ENCODE measurements at regions not wholly inside any gene's neighbourhood (a gene's known extent, or its start where the extent isn't known, plus 50 kb on each side); places are given as distances from the start of the nearest gene placed in this dataset.

DNA sequence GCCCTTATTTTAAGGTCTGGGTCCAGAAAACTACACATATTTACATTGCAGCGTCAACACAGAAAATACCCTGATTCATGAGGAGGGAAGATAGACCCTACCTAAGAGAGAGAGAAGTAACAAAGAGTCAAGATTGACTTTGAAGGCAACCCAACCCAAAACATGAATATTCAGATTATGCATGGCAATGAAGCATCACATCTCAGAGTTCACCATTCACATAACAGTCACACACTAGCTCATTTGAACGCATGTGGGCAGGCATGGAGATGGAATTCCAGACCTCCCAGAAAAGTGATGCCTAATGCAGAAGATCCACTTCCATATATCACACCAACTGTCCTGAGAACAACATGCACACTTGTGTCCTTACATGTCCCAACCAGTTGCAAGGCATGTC lies 190.1 kb upstream of the ITGA1 start:
- TF ChIP-seq, protein P1, sequence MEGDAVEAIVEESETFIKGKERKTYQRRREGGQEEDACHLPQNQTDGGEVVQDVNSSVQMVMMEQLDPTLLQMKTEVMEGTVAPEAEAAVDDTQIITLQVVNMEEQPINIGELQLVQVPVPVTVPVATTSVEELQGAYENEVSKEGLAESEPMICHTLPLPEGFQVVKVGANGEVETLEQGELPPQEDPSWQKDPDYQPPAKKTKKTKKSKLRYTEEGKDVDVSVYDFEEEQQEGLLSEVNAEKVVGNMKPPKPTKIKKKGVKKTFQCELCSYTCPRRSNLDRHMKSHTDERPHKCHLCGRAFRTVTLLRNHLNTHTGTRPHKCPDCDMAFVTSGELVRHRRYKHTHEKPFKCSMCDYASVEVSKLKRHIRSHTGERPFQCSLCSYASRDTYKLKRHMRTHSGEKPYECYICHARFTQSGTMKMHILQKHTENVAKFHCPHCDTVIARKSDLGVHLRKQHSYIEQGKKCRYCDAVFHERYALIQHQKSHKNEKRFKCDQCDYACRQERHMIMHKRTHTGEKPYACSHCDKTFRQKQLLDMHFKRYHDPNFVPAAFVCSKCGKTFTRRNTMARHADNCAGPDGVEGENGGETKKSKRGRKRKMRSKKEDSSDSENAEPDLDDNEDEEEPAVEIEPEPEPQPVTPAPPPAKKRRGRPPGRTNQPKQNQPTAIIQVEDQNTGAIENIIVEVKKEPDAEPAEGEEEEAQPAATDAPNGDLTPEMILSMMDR (IDR thresholded peaks at IDR 0.05; ENCODE audit: low read depth, low read length, missing control alignments), result no peak
- Histone ChIP-seq H3K27me3 (replicated peaks) (no peaks in the 10 kb centered on the region), H3K36me3 (replicated peaks) (no peaks in the 10 kb centered on the region), H3K27ac (no peak overlapping the region), H3K4me3 (ENCODE audit: low read depth, low read length) (no peak overlapping the region)
- in situ Hi-C loops (cut with HindIII; ENCODE audit: low pct_ligation_motif_present, low sequenced_read_pairs), result no loop called here
- no peak for DNase-seq

DNA sequence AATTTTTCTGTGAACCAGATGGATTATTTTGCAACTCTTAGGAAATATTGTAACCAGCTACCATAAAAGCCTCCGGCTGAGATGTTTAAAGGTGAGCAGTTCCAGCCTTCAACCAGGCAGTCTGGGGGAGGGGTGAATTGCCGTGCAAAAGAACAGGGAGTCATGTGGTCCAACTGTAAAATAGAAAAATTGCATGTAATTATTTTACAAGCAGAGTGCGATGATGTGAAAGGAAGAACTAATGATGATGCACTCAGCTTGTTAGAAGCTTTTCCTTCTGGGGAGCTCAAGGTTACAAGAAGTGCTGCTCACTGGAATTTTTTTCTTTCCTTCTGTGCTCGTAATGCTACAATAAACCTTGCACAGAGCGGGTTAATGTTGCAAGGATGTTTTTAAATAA lies 188.7 kb upstream of the ITGA1 start:
- Histone ChIP-seq H3K4me3 (ENCODE audit: low read depth, low read length) (no peak overlapping the region), H3K27me3 (replicated peaks) (no peaks in the 10 kb centered on the region), H3K36me3 (replicated peaks) (no peaks in the 10 kb centered on the region), H3K27ac (no peak overlapping the region)
- in situ Hi-C loops (cut with HindIII; ENCODE audit: low pct_ligation_motif_present, low sequenced_read_pairs), result no loop called here
- TF ChIP-seq, protein P1 (IDR thresholded peaks at IDR 0.05; ENCODE audit: low read depth, low read length, missing control alignments), result no peak
- DNase-seq, result no peak

DNA sequence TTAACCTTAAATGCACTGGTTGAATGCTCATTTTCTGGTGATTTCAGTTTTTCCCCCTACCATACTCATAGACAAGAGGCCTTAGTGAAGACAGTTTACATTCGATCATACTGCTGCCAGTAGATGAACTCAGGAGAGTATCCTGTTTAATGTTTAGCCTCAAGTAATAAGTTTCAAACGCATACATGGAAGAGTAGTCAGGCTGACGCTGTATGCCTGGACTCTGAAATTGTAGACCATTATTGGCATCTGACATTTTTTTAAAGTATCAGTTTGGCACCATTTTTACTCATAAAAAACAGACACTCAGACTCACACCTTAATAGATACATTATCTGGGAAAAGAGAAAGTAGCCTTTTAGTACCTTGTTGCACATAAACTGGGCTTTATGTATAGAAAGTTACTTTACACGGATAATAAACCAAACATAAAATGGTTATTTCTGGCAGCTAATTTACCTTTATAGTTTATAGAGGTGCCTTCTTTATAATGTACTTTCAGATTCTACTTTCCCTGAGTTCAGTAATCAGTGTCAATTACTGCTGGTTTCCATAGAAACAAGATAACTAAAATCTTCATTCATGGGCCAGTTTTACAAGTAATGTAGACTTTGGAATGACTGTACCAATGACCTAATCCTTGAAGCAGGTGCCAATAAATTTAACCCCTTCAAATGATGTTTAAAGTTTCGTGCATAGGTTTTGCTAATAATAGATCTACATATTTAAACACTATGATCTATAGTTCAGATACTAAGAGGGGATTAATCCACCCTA lies 183.8 kb upstream of the ITGA1 start:
- Histone ChIP-seq H3K4me3 (ENCODE audit: low read depth, low read length) (no peak overlapping the region), H3K27ac (no peak overlapping the region), H3K36me3 (replicated peaks) (no peaks in the 10 kb centered on the region), H3K27me3 (replicated peaks) (no peaks in the 10 kb centered on the region)
- no peak for DNase-seq
- TF ChIP-seq, protein P1 (IDR thresholded peaks at IDR 0.05; ENCODE audit: low read depth, low read length, missing control alignments), result no peak
- in situ Hi-C loops (cut with HindIII; ENCODE audit: low pct_ligation_motif_present, low sequenced_read_pairs), result no loop called here

DNA sequence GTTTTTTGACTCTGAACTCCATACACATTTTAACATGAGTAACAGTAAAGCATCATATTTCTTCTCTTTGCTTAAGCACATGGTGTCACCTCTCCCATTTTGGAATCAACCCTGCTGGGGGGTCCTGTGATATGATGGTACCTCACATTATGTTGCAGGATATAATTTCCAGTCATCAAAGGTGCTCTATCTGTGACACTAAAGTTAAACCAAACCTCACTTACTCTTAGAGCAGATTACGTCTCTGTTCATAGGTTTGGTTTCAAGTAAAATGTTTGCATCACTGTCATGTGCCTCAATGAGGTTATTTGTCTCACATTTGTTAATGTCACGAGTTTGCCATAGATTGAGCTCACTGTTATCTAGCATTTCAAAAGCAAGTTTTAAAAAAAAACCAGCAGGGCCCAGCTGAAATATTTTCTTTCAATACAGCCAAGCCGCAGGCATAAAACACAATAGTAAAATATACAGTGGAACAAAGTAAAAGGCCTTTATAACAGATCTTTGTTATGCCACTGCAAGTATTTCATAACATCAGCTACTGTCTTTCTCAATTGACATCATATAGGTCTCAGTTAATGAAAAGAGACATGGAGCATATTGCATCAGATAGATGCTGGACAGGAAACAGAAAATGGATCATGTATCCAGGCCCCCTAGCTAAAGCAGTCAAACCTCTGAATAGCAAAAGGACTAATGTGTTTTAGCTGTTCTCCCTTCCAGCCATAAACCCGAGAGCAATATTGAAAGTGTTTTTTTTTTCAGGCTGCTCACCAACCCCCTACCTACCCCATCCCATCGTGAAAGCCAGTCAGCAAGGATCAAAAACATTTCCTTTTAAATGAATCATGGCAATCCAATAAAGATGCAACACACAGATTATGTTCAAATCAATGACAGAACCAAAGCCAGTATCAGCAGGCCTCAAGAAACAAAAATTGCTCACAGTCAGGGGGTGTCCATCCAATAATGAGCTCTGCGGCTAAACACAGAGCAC lies 182.1 kb upstream of the ITGA1 start:
- Histone ChIP-seq H3K27me3 (replicated peaks) (no peaks in the 10 kb centered on the region), H3K27ac (no peak overlapping the region), H3K4me3 (ENCODE audit: low read depth, low read length) (no peak overlapping the region), H3K36me3 (replicated peaks) (no peaks in the 10 kb centered on the region)
- TF ChIP-seq, protein P1 (IDR thresholded peaks at IDR 0.05; ENCODE audit: low read depth, low read length, missing control alignments), result no peak
- no peak for DNase-seq
- in situ Hi-C loops (cut with HindIII; ENCODE audit: low pct_ligation_motif_present, low sequenced_read_pairs), result no loop called here

DNA sequence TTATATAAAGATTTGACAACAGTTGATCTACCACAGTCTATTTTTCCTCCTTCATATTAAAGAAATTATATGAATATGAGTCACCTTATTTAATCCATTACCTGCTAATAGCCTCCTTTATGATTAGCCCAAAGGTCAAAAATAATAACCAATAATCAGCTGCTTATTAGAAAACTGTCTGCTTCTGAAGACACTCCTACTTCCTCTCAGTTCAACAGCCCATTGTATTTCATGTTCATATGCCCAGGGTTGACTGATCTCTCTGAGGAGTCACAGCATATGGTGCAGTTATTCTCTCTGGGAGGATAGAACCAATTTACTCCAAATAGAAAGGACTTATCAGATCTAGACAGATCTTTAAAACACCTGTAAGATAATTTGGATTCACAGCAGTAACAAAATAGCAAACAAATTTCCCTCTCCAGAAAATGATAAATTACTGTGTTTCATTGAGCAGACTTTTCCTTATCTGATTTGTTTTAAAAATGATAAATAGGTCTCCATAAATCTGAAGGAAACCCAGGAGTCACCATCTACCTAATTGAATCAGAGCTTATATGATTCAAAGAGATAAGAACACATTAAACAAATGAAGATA lies 180.4 kb upstream of the ITGA1 start:
- no peak overlapping the region for H3K4me3 ChIP-seq (ENCODE audit: low read depth, low read length)
- H3K27ac ChIP-seq, result no peak overlapping the region
- TF ChIP-seq, protein P1 (IDR thresholded peaks at IDR 0.05; ENCODE audit: low read depth, low read length, missing control alignments), result no peak
- in situ Hi-C loops (cut with HindIII; ENCODE audit: low pct_ligation_motif_present, low sequenced_read_pairs), result no loop called here
- H3K27me3 ChIP-seq (replicated peaks), result no peaks in the 10 kb centered on the region
- H3K36me3 ChIP-seq (replicated peaks), result no peaks in the 10 kb centered on the region
- no peak for DNase-seq
